ENCODE measurements at regions not wholly inside any gene's neighbourhood (a gene's known extent, or its start where the extent isn't known, plus 50 kb on each side); places are given as distances from the start of the nearest gene placed in this dataset.

DNA sequence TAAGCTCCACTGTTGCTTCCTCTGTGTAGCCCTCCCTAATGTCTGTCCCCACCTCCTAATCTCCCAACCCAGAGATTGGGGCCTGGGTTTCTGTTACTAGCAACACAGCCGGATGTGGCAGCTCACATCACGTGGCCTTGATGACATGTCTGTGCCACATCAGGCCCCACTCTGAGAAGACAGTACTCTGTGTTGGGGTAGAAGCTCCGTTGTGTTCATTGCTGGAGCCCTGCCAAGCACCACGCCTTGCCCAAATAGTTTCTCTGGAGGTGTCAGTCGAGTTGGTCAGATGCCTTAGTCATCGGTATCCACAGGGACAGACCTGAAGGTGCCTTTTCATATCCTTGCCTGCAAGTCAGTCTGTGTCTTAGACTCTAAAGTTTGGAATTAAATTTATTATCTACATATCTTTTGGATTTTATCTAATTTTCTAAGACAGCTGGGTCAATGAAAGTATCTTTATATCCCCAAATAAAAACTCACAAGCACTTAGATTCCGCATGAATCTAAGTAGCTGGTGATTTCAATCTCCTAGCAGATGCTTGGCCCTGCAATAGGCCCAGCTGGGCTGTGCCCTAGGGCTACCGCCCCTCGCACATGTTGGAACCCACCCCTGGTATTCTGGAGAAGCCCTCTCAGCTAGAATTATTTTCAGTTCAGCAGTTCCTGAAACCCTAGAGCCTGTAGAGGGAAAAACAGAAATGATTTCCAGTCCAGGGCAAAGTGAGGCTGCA is 204.0 kb upstream of the TSHZ3 start:
- TF ChIP-seq, protein P1, sequence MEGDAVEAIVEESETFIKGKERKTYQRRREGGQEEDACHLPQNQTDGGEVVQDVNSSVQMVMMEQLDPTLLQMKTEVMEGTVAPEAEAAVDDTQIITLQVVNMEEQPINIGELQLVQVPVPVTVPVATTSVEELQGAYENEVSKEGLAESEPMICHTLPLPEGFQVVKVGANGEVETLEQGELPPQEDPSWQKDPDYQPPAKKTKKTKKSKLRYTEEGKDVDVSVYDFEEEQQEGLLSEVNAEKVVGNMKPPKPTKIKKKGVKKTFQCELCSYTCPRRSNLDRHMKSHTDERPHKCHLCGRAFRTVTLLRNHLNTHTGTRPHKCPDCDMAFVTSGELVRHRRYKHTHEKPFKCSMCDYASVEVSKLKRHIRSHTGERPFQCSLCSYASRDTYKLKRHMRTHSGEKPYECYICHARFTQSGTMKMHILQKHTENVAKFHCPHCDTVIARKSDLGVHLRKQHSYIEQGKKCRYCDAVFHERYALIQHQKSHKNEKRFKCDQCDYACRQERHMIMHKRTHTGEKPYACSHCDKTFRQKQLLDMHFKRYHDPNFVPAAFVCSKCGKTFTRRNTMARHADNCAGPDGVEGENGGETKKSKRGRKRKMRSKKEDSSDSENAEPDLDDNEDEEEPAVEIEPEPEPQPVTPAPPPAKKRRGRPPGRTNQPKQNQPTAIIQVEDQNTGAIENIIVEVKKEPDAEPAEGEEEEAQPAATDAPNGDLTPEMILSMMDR (IDR thresholded peaks at IDR 0.05): no peak
- no peak for TF ChIP-seq ZFX (IDR thresholded peaks at IDR 0.05; ENCODE audit: borderline replicate concordance)
